ENCODE measurements at regions not wholly inside any gene's neighbourhood (a gene's known extent, or its start where the extent isn't known, plus 50 kb on each side); places are given as distances from the start of the nearest gene placed in this dataset.

DNA sequence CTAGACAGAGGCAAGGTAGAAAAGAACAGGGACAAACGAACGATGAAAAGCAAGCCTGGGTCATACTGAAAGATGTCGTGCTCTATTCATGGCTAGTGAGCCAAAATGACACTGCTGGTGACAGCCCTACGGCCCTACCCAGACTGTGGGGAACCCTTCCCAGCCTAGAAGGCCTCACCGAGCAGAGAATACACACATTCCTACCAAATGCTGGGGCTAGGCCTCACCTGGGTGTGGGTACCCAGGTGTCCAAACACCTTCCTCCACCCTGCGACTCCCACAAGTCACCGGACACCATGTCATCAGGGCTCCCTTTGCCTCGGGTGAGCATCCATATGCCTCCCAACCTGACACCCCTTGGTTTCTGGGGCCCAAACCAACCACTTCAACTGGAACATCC is 85.3 kb upstream of the DOCK9 start:
- H3K4me3 Mint-ChIP-seq: no peak overlapping the region
- CTCF ChIA-PET: no interaction called here
- H3K27ac Mint-ChIP-seq: no peak overlapping the region

DNA sequence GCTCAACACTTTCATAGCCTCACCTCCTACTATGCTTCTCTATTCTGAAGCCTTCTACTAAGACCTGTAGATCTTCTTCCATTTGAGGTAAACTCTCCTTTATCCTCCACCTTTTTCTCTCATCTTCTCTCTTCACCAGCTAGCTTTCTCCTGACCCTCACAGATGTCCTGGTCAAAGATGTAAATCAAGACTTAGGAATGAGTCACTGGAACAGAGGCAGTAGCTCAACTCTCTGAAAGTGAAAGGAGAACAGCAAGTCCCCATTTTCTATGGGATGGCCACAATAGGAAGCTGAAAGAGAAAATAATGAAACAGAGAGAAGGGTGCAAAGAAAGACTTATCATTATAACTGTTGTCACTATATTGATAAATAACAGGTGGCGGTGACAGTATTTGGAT is 86.1 kb upstream of the DOCK9 start:
- no peak for DNase-seq (ENCODE audit: low spot score)
- peaks cover 18% of the 10 kb centered on the region for H3K4me1 Mint-ChIP-seq
- ATAC-seq: no peak
- no peak overlapping the region for H3K27ac Mint-ChIP-seq
- POLR2A ChIA-PET: no interaction called here
- no peaks in the 10 kb centered on the region for H3K27me3 Mint-ChIP-seq (ENCODE audit: low read depth)
- TF ChIP-seq OVOL2 (CRISPR knock-in tag; IDR thresholded peaks at IDR 0.05; ENCODE audit: borderline replicate concordance) (no peak), ESRRA (CRISPR knock-in tag; IDR thresholded peaks at IDR 0.05; ENCODE audit: borderline replicate concordance) (no peak), ZNF138 (CRISPR knock-in tag; conservative IDR thresholded peaks at IDR 0.05) (no peak), NR1H2 (CRISPR knock-in tag; IDR thresholded peaks at IDR 0.05) (no peak), TEAD4 (CRISPR knock-in tag; IDR thresholded peaks at IDR 0.05) (no peak), MYBL2 (CRISPR knock-in tag; IDR thresholded peaks at IDR 0.05) (no peak), ZNF423 (CRISPR knock-in tag; IDR thresholded peaks at IDR 0.05) (no peak), ZNF263 (CRISPR knock-in tag; IDR thresholded peaks at IDR 0.05; ENCODE audit: low read depth) (no peak), ZNF232 (CRISPR knock-in tag; IDR thresholded peaks at IDR 0.05) (no peak)
- TF ChIP-seq, protein P1, sequence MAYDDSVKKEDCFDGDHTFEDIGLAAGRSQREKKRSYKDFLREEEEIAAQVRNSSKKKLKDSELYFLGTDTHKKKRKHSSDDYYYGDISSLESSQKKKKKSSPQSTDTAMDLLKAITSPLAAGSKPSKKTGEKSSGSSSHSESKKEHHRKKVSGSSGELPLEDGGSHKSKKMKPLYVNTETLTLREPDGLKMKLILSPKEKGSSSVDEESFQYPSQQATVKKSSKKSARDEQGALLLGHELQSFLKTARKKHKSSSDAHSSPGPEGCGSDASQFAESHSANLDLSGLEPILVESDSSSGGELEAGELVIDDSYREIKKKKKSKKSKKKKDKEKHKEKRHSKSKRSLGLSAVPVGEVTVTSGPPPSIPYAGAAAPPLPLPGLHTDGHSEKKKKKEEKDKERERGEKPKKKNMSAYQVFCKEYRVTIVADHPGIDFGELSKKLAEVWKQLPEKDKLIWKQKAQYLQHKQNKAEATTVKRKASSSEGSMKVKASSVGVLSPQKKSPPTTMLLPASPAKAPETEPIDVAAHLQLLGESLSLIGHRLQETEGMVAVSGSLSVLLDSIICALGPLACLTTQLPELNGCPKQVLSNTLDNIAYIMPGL (CRISPR knock-in tag; IDR thresholded peaks at IDR 0.05): no peak
- TF ChIP-seq, protein P2, sequence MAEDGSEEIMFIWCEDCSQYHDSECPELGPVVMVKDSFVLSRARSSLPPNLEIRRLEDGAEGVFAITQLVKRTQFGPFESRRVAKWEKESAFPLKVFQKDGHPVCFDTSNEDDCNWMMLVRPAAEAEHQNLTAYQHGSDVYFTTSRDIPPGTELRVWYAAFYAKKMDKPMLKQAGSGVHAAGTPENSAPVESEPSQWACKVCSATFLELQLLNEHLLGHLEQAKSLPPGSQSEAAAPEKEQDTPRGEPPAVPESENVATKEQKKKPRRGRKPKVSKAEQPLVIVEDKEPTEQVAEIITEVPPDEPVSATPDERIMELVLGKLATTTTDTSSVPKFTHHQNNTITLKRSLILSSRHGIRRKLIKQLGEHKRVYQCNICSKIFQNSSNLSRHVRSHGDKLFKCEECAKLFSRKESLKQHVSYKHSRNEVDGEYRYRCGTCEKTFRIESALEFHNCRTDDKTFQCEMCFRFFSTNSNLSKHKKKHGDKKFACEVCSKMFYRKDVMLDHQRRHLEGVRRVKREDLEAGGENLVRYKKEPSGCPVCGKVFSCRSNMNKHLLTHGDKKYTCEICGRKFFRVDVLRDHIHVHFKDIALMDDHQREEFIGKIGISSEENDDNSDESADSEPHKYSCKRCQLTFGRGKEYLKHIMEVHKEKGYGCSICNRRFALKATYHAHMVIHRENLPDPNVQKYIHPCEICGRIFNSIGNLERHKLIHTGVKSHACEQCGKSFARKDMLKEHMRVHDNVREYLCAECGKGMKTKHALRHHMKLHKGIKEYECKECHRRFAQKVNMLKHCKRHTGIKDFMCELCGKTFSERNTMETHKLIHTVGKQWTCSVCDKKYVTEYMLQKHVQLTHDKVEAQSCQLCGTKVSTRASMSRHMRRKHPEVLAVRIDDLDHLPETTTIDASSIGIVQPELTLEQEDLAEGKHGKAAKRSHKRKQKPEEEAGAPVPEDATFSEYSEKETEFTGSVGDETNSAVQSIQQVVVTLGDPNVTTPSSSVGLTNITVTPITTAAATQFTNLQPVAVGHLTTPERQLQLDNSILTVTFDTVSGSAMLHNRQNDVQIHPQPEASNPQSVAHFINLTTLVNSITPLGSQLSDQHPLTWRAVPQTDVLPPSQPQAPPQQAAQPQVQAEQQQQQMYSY (CRISPR knock-in tag; IDR thresholded peaks at IDR 0.05): no peak
- TF ChIP-seq, protein P3, sequence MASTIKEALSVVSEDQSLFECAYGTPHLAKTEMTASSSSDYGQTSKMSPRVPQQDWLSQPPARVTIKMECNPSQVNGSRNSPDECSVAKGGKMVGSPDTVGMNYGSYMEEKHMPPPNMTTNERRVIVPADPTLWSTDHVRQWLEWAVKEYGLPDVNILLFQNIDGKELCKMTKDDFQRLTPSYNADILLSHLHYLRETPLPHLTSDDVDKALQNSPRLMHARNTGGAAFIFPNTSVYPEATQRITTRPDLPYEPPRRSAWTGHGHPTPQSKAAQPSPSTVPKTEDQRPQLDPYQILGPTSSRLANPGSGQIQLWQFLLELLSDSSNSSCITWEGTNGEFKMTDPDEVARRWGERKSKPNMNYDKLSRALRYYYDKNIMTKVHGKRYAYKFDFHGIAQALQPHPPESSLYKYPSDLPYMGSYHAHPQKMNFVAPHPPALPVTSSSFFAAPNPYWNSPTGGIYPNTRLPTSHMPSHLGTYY (CRISPR knock-in tag; IDR thresholded peaks at IDR 0.05): no peak
- TF ChIP-seq, protein P4, sequence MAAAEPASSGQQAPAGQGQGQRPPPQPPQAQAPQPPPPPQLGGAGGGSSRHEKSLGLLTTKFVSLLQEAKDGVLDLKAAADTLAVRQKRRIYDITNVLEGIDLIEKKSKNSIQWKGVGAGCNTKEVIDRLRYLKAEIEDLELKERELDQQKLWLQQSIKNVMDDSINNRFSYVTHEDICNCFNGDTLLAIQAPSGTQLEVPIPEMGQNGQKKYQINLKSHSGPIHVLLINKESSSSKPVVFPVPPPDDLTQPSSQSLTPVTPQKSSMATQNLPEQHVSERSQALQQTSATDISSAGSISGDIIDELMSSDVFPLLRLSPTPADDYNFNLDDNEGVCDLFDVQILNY (CRISPR knock-in tag; IDR thresholded peaks at IDR 0.05): no peak
- TF ChIP-seq, protein P5, sequence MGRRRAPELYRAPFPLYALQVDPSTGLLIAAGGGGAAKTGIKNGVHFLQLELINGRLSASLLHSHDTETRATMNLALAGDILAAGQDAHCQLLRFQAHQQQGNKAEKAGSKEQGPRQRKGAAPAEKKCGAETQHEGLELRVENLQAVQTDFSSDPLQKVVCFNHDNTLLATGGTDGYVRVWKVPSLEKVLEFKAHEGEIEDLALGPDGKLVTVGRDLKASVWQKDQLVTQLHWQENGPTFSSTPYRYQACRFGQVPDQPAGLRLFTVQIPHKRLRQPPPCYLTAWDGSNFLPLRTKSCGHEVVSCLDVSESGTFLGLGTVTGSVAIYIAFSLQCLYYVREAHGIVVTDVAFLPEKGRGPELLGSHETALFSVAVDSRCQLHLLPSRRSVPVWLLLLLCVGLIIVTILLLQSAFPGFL (CRISPR knock-in tag; IDR thresholded peaks at IDR 0.05; ENCODE audit: borderline replicate concordance): no peak
- H3K9me3 Mint-ChIP-seq: no peaks in the 10 kb centered on the region
- no peak overlapping the region for H3K4me3 Mint-ChIP-seq
- no peaks in the 10 kb centered on the region for H3K36me3 Mint-ChIP-seq
- CTCF ChIA-PET: no interaction called here

More for the DNA sequence above, 85.3 kb upstream of the DOCK9 start:
- ATAC-seq (no peak), DNase-seq (ENCODE audit: low spot score) (no peak)
- POLR2A ChIA-PET: no interaction called here
- Mint-ChIP-seq H3K27me3 (ENCODE audit: low read depth) (no peaks in the 10 kb centered on the region), H3K4me1 (peaks cover 18% of the 10 kb centered on the region), H3K9me3 (no peaks in the 10 kb centered on the region), H3K36me3 (no peaks in the 10 kb centered on the region)
- TF ChIP-seq MXD4 (CRISPR knock-in tag; IDR thresholded peaks at IDR 0.05; ENCODE audit: borderline replicate concordance) (no peak), SMAD3 (CRISPR knock-in tag; IDR thresholded peaks at IDR 0.05; ENCODE audit: borderline replicate concordance) (no peak), NFYB (CRISPR knock-in tag; conservative IDR thresholded peaks at IDR 0.05; ENCODE audit: low read depth) (no peak), ZNF138 (CRISPR knock-in tag; conservative IDR thresholded peaks at IDR 0.05) (no peak), GTF2I (CRISPR knock-in tag; conservative IDR thresholded peaks at IDR 0.05) (no peak), RORB (CRISPR knock-in tag; IDR thresholded peaks at IDR 0.05) (no peak)
- TF ChIP-seq, protein P6, sequence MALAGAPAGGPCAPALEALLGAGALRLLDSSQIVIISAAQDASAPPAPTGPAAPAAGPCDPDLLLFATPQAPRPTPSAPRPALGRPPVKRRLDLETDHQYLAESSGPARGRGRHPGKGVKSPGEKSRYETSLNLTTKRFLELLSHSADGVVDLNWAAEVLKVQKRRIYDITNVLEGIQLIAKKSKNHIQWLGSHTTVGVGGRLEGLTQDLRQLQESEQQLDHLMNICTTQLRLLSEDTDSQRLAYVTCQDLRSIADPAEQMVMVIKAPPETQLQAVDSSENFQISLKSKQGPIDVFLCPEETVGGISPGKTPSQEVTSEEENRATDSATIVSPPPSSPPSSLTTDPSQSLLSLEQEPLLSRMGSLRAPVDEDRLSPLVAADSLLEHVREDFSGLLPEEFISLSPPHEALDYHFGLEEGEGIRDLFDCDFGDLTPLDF (CRISPR knock-in tag; IDR thresholded peaks at IDR 0.05): no peak
- TF ChIP-seq, protein P7, sequence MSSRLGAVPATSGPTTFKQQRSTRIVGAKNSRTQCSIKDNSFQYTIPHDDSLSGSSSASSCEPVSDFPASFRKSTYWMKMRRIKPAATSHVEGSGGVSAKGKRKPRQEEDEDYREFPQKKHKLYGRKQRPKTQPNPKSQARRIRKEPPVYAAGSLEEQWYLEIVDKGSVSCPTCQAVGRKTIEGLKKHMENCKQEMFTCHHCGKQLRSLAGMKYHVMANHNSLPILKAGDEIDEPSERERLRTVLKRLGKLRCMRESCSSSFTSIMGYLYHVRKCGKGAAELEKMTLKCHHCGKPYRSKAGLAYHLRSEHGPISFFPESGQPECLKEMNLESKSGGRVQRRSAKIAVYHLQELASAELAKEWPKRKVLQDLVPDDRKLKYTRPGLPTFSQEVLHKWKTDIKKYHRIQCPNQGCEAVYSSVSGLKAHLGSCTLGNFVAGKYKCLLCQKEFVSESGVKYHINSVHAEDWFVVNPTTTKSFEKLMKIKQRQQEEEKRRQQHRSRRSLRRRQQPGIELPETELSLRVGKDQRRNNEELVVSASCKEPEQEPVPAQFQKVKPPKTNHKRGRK (CRISPR knock-in tag; IDR thresholded peaks at IDR 0.05; ENCODE audit: borderline replicate concordance): no peak

Measured in WTC11 (cell line).